PC-3 (cell line): ENCODE measurements at regions not wholly inside any gene's neighbourhood (a gene's known extent, or its start where the extent isn't known, plus 50 kb on each side); places are given as distances from the start of the nearest gene placed in this dataset.

Experiments used
- EZH2 ChIP-seq: fragments of 300-600 bp; sonication (generic); IDR thresholded peaks from one replicate; pipeline ENCODE4 v1.6.1; 2017; ENCODE audit warnings: antibody characterized with exemption, mild to moderate bottlenecking, low read length; ENCODE audit not compliant: unreplicated experiment
- EZH2phosphoT487 ChIP-seq: fragments of 300-600 bp; sonication (generic); IDR thresholded peaks from 2 replicates; pipeline ENCODE4 v1.6.1; 2018; ENCODE audit warnings: mild to moderate bottlenecking, antibody characterized with exemption, low read length, borderline replicate concordance
- TF ChIP-seq, protein P1 (sequence below): fragments of 300-600 bp; sonication (generic); conservative IDR thresholded peaks from 2 replicates; pipeline ENCODE4 v1.5.1; 2017; ENCODE audit warnings: antibody characterized with exemption, low read depth, mild to moderate bottlenecking, low read length

DNA sequence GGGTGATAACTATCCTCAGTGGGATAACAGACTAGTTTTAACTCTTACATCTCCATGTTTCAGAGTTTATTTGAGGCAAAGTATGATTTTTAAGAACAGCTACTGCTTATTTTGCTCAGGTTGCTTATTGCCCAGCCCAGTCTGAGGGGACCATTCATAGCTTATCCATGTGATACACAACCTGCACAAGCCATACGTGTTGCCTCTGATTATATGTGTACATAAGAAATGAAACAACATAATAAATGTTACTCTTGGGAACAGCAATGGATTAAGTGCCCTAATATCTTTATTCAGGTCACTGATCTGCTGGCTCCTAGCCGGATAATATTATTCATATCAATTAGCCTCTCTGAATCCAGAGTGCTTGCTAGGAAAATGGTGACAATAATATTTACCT lies 236.2 kb downstream of the CGGBP1 start:
- no peak for TF ChIP-seq EZH2
- TF ChIP-seq, protein P1, sequence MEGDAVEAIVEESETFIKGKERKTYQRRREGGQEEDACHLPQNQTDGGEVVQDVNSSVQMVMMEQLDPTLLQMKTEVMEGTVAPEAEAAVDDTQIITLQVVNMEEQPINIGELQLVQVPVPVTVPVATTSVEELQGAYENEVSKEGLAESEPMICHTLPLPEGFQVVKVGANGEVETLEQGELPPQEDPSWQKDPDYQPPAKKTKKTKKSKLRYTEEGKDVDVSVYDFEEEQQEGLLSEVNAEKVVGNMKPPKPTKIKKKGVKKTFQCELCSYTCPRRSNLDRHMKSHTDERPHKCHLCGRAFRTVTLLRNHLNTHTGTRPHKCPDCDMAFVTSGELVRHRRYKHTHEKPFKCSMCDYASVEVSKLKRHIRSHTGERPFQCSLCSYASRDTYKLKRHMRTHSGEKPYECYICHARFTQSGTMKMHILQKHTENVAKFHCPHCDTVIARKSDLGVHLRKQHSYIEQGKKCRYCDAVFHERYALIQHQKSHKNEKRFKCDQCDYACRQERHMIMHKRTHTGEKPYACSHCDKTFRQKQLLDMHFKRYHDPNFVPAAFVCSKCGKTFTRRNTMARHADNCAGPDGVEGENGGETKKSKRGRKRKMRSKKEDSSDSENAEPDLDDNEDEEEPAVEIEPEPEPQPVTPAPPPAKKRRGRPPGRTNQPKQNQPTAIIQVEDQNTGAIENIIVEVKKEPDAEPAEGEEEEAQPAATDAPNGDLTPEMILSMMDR, result no peak
- no peak for TF ChIP-seq EZH2phosphoT487
